Gastrocnemius medialis (tissue), 4 donors: ENCODE measurements at regions not wholly inside any gene's neighbourhood (a gene's known extent, or its start where the extent isn't known, plus 50 kb on each side); places are given as distances from the start of the nearest gene placed in this dataset.
"Not testable (repeated sequence)": the region's sequence is repeated elsewhere in the genome, so short reads cannot be mapped to it uniquely, and the experiment has no call there.

Experiments used
- POLR2A ChIP-seq, 2 donors: fragments of 450-650 bp; IDR thresholded peaks; one replicate each; pipeline ENCODE4 v1.6.1; 2017; ENCODE audit warnings: antibody characterized with exemption in 2 of 2, mild to moderate bottlenecking in 2 of 2, moderate library complexity in 2 of 2
- TF ChIP-seq, protein P1 (sequence below), 5 experiments: fragments of 450-650 bp in 3 of 5; fragments of 200-600 bp in 2 of 5; sonication (generic) in 2 of 5; IDR thresholded peaks in 4 of 5; conservative IDR thresholded peaks in 1 of 5; 1 replicate in 4 of 5; 2 replicates in 1 of 5; pipeline ENCODE4 v1.5.1; 2016 to 2019; ENCODE audit warnings: antibody characterized with exemption in 5 of 5, mild to moderate bottlenecking in 3 of 5, moderate library complexity in 3 of 5

DNA sequence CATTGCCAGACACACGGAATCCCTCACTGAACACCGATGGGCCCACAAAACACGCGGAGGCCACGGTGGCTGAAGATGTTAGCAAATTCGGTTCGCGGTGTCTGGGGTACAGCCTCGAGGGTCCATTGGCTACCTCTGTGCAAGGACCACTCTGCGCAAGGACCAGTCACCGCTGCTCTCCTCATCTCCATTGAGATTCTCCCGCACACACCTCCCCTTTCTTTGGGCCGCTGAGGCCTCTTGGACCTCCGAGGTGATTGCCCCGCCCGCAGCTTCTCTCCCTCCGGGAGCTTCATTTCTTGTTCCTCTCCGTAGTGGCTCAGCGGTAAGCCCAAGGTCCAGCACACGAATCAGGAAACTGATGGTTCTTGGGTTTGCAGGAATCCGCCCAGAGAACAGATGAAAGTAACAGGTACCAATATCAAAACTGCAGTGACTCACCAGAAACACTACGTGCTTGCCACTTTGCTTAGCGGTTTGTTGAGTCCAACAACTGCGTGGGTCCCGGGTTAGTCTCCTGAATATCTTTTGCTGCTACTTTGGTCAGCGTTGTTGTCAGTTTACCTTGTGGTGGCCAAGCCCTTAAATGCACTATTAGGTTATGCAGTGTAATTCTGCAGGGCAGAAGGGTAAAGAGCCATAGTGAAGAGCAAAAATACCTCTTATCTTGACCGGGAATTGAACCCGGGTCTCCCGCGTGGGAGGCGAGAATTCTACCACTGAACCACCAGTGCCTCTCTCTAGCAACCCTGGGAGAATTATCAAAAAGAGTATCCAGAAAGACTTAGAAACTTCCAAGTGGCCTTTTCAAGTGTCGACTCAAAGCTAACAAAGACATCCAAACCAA, 126.8 kb downstream of the PPIAL4A start:
- TF ChIP-seq, protein P1, sequence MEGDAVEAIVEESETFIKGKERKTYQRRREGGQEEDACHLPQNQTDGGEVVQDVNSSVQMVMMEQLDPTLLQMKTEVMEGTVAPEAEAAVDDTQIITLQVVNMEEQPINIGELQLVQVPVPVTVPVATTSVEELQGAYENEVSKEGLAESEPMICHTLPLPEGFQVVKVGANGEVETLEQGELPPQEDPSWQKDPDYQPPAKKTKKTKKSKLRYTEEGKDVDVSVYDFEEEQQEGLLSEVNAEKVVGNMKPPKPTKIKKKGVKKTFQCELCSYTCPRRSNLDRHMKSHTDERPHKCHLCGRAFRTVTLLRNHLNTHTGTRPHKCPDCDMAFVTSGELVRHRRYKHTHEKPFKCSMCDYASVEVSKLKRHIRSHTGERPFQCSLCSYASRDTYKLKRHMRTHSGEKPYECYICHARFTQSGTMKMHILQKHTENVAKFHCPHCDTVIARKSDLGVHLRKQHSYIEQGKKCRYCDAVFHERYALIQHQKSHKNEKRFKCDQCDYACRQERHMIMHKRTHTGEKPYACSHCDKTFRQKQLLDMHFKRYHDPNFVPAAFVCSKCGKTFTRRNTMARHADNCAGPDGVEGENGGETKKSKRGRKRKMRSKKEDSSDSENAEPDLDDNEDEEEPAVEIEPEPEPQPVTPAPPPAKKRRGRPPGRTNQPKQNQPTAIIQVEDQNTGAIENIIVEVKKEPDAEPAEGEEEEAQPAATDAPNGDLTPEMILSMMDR (IDR thresholded peaks at IDR 0.05 in 4 of 5, conservative IDR thresholded peaks at IDR 0.05 in 1 of 5): not testable (repeated sequence)
- not testable (repeated sequence) for TF ChIP-seq POLR2A (IDR thresholded peaks at IDR 0.05)
